HT-29 (cell line): ENCODE measurements at regions not wholly inside any gene's neighbourhood (a gene's known extent, or its start where the extent isn't known, plus 50 kb on each side); places are given as distances from the start of the nearest gene placed in this dataset.
"Not testable (repeated sequence)": the region's sequence is repeated elsewhere in the genome, so short reads cannot be mapped to it uniquely, and the experiment has no call there.

Experiments
- DNase-seq: peaks from one replicate; pipeline ENCODE4 v3.0.0-alpha.2; 2015; ENCODE audit warnings: low spot score

GRCh38 chr14:35944847-35945246, 118.7 kb downstream of the BRMS1L start:
- peak; percentile 62 for DNase-seq

GRCh38 chr14:35940291-35940690, 114.2 kb downstream of the BRMS1L start:
- no peak for DNase-seq

DNA sequence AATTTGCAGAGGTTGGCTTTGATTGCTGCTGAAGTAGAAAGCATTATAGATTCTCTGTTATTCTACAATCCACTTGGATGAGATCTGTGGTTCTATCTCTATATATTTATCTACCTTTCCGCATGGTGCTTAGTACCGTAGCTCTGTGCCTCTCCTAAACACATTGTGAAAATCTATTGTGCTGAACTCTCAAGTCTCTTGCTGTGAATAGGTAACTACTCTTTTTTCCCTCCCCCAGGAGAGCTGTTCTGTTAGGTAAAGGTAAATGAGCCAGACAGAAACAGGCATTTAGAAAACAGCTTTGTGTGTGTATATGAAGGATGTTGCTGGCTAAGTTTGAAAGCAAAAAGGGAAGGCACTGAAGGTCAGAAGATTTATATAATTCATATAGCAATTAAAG, 112.6 kb downstream of the BRMS1L start:
- DNase-seq = no peak

DNA sequence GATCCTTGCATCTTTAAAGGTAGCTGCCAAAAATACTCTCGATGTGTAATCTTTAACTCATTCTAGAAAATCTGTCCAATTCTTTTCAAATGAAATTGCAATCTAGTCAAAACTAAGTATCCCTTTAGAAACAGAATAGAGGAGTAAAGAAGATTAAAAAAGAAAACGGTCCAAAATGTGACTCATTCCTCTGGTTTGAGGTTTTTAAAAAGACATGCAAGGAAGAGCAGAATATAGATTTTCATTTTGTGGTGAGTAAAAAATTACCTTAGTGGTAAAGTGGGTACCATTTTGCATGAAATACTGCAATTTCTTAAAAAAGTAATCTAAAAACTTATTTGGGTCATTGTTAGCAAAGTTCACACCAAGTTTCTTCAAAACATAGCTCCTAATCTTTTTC, 108.4 kb downstream of the BRMS1L start:
- DNase-seq = no peak

GRCh38 chr14:35932659-35933159, 106.6 kb downstream of the BRMS1L start:
- DNase-seq = no peak

DNA sequence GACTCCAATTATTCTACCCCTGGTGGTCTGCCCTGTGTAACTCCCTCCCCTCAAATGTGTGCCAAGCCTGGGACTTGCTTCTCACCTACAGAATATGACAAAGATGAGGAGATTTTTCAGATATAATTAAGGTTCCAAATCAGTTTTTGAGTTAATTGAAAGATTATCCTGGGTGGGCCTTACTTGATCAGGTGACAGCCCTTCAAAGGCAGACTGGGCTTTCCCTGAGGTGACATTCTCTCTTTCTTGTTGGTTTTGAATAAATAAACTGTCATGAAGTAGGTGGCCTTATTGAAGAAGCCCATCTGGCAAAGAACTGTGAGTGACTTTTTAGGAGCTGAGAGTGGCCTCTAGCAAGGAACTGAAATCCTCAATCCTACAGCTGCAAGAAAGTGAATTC, 106.0 kb downstream of the BRMS1L start:
- no peak for DNase-seq

- no peak for DNase-seq
Observed at GRCh38 chr14:35931346-35931745, 105.2 kb downstream of the BRMS1L start.

- no peak for DNase-seq
Observed at GRCh38 chr14:35929186-35929585, 103.0 kb downstream of the BRMS1L start.

- no peak for DNase-seq
Observed at GRCh38 chr14:35927727-35928126, 101.6 kb downstream of the BRMS1L start.

- no peak for DNase-seq
Observed at GRCh38 chr14:35925319-35925718, 99.2 kb downstream of the BRMS1L start.

- DNase-seq = not testable (repeated sequence)
Observed at GRCh38 chr14:35922590-35922989, 96.5 kb downstream of the BRMS1L start.

DNA sequence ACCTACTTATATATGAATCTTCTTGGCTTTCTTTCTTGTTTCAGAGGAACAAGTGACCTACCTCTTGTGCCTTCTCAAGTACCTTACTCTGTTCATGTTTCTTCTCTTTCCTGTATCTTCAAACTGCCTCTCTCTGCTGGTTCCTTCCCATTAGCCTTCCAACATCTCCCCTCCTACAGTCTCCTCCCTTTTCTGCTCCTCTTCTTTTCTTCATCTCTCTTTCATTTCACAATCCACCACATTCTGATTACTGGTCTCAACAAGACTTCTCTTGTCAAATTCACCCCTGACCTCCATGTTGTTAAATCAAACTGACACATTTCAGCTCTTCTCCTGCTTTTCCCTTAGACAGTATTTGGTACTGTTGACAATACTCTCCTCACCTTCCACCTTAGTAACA, 95.6 kb downstream of the BRMS1L start:
- no peak for DNase-seq
